NCI-H510A treated with DMSO at 0.1 percent for 48 hours (cell line): ENCODE measurements at regions not wholly inside any gene's neighbourhood (a gene's known extent, or its start where the extent isn't known, plus 50 kb on each side); places are given as distances from the start of the nearest gene placed in this dataset.

Source experiments
- DNase-seq: peaks from one replicate; lab custom pipeline; 2025; lab: John Stamatoyannopoulos, UW

DNA sequence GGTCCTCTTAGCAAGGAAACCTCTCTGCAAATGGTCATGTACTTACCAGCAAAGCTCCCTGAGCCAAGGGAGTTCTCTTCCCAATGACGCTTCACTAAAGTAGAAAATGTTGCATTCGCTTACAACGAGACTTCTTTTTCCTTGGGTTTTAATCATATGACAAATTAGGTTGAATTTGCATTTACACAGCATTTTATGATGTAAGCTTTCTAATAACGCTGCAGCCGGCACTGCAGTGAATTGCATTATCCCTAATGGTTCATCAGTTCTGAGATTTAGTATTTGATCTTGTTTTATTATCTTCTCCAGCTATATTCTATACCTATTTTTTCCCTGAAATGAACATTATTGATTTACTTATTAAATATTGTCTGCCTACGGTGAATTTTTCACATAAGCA, 339.3 kb upstream of the PFKP start:
- DNase-seq: no peak

DNA sequence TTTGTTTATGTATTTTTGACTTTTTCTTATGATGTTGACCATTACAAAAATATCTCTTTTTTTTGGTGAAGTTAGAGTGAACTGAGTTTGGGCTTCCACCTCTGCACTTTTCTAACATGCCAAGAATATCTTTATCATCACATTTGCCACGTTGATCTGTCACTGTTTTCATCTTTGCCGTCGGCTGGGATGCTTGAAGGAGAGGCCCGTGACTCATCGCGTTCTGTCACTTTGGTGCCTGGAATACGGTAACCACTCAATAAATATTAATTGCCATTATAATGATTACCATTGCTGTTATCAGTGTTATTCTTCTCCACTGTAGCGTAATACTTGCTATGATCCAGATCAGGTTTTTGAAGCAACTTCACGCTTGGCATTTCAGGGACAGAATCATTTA, 350.8 kb upstream of the PFKP start:
- DNase-seq: no peak

DNA sequence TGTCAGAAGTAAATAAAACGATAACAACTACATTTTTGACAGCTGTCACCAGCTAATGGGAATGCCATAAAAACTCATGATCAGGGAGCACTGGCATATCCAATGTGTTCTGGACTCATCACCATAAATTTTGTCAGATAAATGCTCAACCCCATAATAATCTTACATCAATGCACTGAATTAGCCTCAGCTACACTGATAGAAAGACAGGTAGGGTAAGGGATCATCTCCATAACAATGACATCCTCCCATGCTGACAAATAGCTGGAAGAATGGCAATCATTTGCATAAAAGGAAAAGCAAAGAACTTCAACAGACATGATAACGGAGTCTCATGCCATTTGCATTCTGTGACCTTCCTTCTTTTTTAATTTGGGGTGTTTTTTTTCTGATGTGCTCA, 352.8 kb upstream of the PFKP start:
- no peak for DNase-seq

DNA sequence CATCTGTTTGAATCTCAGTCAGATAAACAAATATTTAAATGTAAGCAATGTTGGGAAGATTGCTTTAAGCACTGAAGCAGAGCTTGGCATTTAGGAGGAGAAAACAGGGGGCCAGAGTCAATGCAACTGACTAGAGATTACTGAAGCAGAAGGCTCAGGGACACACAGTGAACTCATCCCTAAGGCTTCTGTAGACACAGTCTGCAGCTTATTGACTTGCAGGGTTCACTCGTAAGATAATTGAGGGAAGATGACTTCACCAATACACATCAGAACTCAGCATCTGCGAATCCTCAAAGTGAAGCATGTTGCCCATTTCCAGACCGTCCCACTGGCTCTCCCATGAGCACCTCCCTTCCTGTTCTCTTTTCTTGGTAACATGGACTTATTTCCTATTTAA, 363.4 kb upstream of the PFKP start:
- no peak for DNase-seq

DNA sequence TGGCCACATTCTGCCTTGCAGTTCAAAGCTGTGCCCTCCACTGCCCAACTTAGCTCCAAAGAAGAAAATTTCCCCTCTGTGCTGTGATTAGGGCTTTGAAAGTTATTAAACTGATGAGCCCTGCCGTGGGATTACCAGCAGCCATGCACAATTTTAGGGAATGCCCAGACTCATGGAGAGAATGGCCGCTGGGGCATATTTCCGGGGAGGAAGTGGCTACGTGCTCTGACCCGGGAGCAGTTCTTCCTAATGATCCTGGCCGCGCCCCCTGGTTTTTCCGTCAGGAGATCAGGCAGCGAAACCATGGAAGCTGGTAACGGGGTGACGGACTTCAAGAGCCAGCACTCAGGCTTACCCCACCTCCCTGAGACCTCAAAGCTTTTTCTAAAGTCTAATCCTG, 365.5 kb upstream of the PFKP start:
- no peak for DNase-seq

DNA sequence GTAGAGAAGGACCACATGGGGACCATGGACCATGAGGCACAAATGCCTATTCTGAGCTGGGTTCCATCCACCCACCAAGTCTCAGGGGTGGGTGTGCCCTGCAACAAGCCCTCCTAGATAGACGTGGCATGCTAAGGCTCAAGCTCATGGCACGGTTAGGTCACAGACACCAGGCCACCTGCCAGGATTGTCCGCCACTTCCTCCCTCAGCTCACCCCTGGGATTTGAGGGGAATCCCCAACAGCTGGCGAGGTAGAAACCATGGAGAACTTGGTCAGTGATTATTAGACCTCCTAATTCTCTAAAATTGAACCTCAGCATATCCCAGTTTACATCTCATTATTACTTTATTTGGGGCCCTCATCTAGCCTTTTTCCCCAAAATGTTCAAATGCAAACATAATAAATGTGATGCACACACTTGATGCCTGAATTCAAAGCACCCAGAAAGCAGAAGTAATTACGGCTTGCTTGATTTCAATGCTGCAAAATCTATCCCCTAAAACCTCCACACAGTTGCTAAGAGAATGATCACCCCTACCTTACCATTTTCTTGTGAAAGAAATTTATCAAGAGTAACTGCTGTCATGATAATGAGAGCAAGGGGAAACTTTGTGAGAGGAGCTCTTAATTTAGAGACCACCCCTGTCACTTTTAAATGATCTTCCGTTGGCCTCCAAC, 366.6 kb upstream of the PFKP start:
- DNase-seq: no peak

DNA sequence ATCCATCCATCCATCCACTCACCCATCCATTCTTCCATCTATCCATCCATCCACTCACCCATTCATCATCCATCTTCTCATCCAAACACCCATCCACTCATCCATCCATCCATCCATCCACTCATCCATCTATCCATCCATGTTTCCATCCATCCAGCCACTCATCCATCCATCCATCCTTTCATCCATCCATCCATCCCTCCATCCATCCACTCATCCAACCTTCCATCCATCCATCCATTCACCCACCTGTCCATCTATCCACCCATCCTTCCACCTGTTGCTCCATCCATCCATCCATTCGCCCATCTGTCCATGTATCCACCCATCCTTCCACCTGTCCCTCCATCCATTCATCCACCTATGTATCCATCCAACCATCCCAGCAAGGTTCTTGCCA, 378.4 kb upstream of the PFKP start:
- no peak for DNase-seq

DNA sequence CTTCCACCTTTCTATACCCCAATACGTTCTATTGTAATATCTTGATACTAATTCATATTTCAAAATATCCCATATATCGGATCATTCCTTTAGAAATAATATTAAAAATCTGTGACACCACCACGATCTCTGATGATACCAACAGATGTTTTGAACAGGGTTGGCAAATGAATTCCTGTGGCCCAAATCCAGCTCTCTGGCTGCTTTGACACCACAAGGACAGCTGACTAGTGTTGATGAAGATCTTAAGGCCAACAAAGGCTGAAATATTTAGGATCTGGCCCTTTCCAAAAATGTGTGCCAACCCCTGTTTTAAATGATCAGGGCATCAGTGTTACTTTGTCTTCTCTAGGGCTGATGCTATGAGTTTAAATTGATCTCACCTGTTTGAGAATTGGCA, 380.7 kb upstream of the PFKP start:
- no peak for DNase-seq

DNA sequence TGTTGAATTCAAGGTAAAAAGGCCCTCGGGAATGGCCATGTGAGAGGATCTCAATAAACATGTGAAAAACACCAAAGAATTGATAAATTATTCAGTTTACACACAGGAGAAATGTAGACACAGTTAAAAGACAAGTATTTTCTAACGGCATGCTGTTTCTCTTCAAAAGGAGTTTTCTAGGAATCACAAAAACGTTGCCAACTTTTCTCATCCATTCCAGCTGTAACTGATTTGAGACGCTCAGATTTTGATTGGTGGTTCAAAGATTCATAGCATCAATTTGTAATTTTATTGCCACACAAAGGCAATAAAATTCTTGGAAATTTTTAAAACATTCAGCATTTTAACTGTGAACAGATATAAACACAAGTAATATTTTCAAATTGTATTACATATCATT, 384.9 kb upstream of the PFKP start:
- DNase-seq: no peak

DNA sequence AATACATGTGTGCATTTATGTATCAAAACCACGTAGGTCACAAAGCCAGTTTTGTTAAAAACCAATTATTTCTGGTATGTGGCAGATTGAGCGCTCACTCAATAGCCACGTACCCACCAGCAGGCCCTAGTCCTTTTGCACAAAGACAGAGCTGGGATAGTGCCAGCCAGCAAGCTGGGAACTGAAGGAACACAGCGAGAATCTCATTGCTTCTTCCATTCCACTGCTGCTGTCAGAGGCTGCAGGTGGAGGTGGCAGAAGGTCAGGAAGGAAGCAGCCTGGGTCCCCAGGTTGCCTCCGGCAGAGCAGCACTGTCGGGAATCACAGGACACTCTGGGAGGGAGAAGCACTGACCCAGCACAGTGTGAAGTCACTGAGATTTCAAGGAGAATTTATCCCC, 385.5 kb upstream of the PFKP start:
- DNase-seq: no peak

DNA sequence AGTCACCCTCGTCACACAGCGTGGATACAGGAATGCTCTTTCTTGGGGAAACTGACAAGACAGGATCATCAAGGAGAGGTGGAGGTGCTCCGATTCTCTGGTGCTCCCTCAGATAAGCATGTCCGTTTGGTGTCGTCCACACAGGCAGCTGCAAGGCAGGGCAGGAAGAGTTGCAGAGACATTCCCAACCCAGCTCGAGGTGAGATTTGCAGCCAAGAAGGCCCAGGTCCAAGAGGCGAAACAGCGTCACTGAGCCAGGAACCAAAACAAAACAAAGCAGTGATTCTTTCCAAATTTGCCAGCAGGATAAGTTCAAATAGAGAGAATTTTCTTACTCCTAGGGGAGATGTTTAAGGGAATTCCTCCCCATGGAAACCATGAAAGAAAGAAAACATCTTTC, 386.5 kb upstream of the PFKP start:
- no peak for DNase-seq

DNA sequence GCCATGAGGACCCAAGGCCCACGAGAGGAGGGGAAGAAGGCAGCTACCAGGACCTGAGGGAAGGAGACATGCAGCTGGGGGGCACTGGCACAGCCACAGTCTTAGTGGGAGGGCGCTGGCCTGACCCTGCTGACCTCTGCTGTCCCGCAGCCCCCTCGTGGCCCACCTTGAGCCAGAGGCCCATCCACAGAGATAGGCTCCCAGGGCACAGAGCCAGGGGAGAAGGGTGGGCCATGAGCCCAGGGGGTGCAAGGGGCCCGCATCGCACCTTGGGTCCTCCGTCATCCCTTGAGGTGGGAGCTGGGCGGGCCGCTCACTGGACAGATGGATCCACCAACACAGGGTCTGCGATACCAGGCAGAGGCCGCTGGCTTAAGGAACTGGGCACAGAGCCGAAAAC, 387.7 kb upstream of the PFKP start:
- DNase-seq: no peak

DNA sequence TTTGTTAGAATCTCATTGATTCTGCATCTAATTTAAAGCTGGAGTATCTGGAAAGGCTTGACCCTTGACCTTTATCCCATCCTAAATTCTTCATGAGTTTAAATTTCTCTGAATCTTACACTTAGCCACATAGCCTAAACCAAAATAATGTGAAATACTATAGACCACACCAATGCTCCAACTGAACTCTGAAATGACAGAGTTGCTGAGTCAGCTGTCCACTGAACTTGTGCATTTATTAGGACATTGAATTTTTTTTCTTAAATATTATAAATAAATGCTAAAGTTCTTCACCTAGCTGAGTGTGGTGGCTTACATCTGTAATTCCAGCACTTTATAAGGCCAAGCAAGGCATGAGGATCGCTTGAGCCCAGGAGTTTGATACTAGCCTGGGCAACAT, 390.9 kb upstream of the PFKP start:
- no peak for DNase-seq

DNA sequence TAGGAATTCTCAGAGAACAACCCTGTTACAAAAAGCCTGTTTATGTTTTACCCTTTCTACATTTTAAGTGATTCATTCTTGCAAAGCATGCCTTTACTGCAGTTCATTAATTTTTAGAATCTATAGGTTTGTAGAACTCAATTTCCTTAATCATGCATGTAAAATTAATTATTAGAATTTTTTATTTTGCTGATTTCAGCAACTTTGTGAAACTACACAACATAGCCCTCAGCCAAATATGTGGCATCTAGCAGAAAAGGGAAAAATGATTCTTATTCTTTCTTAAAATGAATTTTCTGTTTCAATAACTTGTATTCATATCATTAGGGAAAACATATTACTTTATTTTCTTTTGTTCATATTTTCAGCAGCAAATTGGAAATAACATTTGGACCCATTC, 392.9 kb upstream of the PFKP start:
- no peak for DNase-seq

DNA sequence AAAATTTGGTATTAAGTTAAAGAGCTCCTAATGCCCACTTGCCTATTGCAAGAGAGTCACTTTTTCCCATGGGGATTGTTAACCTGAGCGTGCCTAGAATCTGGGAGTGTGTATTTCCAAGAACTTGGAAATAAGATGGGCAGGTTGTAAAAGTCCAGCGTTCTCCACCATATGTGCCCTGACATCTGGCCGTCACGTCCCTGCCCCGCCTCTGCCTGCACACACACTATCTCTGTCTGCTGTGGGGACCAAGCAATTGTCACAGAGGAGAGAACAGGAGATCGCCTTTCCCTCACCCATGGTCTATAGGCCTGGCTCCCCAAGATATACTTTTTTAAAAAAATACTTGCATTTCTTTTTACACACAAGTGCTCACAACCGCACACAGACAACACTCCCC, 396.5 kb upstream of the PFKP start:
- no peak for DNase-seq

DNA sequence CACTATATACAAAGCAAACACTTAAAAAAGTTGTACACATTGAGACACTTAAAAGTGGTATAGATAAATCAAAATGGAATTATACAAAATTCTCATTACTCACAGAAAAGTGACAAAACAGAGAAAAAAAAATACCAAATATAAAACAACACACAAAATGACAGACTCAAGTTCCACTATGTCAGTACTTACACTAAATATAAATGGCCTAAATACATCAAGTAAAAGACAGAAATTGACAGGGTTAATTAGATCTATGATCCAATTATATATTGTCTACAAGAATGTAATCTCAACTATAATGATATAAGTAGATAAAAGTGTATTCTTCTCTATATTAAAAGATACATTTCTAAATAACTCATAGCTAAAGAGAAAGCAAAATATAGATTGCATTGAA, 401.6 kb upstream of the PFKP start:
- no peak for DNase-seq

DNA sequence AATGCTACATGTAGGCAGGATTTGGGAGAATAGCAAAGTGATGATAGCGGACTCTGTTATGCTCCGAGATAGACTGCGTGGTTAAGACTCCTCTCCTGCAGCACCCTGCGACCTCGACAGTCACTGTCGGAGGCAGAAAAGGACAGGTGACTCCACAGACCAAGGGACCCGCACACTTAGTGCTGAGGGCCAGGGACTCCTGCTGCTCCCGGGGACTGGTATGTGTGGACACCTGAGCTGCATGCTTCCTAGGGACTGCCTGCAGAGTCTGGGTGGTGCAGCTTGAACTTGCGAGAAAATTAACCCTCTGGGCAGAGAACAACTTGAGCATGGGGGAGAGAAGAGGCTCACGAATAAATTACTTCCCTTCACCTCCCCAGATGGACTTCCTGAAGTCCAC, 407.1 kb upstream of the PFKP start:
- no peak for DNase-seq

DNA sequence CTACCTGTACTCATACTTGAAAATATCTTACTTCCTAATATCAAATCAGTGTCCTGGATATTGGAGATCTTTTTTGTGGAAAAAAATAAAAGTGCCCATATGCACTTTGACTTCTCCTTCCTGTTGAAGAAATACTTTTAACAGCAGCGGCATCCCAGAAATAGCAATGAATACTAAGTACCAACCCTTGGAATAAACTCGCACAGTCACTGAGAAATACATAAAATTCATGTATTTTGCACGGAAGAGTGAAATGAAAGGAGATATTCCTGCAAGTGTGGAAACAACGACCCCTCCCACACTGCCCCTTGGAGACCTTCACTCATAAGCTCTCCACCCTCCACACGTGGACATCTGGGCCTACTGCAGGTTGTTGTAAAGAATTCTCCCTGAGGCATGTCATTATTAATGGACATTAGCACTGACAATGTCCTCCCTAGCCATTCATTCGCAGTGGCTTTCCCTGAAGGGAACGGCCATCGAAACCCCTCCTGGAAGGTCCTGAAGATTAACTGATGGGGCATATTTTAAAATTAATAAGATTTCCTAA, 407.6 kb upstream of the PFKP start:
- DNase-seq: no peak

DNA sequence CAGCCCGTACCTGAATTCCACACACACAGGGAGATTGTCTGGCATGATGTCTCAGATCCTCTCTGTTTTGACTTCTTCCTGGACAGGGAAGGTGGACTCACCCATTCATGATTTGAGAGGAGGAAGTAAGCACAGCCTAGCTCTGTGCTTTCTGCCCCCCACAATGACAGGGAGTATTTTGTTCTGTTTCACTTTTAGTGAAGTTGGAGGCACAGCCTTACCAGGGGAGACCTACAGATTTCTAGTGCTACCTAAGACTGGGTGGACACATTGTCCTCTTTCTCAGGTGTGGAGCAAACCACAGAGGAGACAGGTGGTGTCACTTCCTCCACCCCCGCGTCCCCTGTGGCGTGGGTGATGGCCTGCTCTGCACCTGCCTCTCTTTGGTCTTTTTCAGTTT, 408.6 kb upstream of the PFKP start:
- no peak for DNase-seq

DNA sequence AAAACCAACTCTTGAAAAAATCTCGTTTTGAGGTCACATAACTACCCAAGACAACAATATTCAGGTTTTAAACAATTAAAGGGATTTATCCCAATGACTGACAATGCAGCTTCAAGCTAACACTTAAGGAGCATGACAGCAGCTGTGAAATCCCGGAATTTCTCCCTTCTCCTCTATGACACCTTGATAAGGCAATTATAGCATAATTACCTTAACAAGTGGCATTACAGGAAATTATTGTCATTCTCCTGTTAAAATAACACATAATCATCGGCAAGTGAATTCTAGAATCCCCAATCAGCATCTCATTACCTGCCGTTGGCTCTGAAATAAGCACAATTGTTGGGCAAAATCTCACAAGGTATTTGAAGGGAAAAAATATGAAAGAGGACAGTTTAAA, 417.0 kb upstream of the PFKP start:
- DNase-seq: no peak

DNA sequence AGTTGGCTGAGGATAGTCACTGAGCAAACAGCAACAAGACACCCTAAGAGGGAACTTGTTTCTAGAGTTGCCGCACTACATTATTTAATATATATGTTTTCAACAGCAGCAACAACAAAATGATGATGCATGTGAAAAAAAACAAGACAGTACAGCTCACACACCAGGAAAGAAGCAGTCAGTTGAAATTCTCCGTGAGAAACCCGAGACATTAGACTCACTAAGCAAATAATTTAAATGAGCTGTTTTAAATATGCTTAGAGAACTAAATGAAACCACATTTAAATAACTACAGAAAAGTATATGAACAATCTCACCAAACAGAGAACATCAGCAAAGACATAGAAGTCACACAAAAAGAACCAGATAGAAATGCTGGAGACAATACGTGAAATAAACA, 426.3 kb upstream of the PFKP start:
- DNase-seq: no peak

DNA sequence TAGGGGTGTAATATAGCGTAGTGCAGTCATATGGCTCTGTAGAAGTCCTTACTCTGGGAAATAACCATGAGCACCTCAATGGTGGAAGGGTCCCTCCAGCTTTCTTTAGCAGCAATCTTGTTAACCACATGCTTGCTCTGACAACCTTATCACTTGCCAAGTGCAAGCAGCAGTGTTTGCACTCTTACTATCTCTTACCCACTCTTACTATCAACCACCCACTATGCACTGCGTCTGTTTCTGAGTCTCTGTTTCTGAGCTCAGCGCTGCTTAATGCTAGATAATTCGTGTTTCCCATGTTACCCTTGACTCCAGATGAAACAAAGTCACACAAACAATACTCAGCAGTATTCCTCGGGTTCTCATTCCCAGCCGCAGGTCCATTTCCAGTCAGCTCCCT, 433.7 kb upstream of the PFKP start:
- no peak for DNase-seq

DNA sequence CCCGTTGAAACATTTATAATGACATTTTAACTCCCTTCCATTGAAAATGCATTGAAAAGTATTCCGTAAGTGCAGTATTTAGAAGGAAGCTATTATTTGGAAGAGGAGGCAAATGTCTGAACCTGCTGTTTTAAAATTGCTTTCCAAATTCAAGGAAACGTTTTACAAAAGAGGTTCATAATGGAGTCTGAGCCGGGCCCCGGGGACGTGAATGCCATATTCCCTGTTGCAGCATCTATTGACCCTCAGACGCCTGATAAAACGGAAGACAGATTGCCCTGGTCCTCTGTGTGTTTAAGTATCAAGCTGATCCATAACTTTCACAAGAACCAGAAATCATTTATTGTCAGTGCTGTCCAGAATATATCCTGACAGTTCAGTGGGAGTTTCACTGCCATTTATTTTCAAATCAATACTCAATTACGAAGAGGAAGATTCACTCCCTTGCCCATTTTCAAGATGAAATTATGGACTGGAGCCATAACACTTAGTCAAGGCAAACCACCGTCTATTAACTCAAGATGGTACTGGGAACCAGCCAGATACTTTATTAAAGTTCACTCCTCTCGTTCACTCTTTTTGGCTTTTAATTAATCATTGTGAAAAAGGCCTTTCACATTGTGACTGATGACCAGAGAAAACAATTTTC, 435.7 kb upstream of the PFKP start:
- no peak for DNase-seq

DNA sequence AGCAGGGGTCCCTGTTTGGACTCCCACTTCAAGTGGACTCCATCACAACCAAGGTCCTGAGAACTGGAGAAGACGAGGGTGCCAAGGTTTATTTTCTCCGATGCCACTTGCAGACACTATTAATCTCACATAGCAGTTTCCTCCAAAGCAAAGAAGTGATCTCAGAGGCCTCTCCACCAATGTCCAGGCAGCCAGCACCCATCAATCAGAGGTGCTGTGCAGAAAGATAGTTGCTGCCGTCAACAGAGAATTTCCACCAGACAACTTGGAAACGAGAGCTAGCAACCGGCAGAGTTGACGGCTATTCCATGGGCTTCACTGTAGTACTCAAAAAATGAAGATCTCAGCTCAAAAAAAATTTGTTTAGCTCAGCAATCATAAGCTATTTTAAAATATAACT, 438.6 kb upstream of the PFKP start:
- no peak for DNase-seq
